ENCODE measurements at regions not wholly inside any gene's neighbourhood (a gene's known extent, or its start where the extent isn't known, plus 50 kb on each side); places are given as distances from the start of the nearest gene placed in this dataset.
"Not testable (repeated sequence)": the region's sequence is repeated elsewhere in the genome, so short reads cannot be mapped to it uniquely, and the experiment has no call there.

- Histone ChIP-seq H3K36me3 (ENCODE audit: control insufficient read depth in 1 of 2, insufficient read depth in 2 of 2, low read length in 2 of 2) (no peaks in the 10 kb centered on the region), H3K27me3 (ENCODE audit: control insufficient read depth in 1 of 2, insufficient read depth in 2 of 2, low read length in 2 of 2) (peaks cover 0 to 6% of the 10 kb centered on the region in 2 donors), H3K4me1 (ENCODE audit: control insufficient read depth in 1 of 2, insufficient read depth in 2 of 2, low read length in 2 of 2) (peaks cover 0 to 4% of the 10 kb centered on the region in 2 donors), H3K9me3 (ENCODE audit: control insufficient read depth in 1 of 2, low read length in 2 of 2) (no peaks in the 10 kb centered on the region), H3K9ac (ENCODE audit: low read depth in 1 of 2, low read length in 2 of 2) (no peak overlapping the region), H3K27ac (ENCODE audit: low read depth, low read length) (no peak overlapping the region), H3K4me3 (ENCODE audit: low read depth in 1 of 2, low read length in 2 of 2) (peak overlapping the region in 1 of 2 donors; percentile 24)
These were observed 74.6 kb downstream of the MRPL36 start for GRCh38 chr5:1724822-1725602.

GRCh38 chr5:1723957-1724821 is 75.4 kb downstream of the MRPL36 start:
- no peak overlapping the region for H3K27ac ChIP-seq (ENCODE audit: low read depth, low read length)
- peaks cover 0 to 3% of the 10 kb centered on the region in 2 donors for H3K27me3 ChIP-seq (ENCODE audit: control insufficient read depth in 1 of 2, insufficient read depth in 2 of 2, low read length in 2 of 2)
- H3K4me1 ChIP-seq (ENCODE audit: control insufficient read depth in 1 of 2, insufficient read depth in 2 of 2, low read length in 2 of 2), result peaks cover 0 to 4% of the 10 kb centered on the region in 2 donors
- H3K36me3 ChIP-seq (ENCODE audit: control insufficient read depth in 1 of 2, insufficient read depth in 2 of 2, low read length in 2 of 2), result no peaks in the 10 kb centered on the region
- H3K9me3 ChIP-seq (ENCODE audit: control insufficient read depth in 1 of 2, low read length in 2 of 2), result peaks cover 4% of the 10 kb centered on the region in 2 donors
- H3K9ac ChIP-seq (ENCODE audit: low read depth in 1 of 2, low read length in 2 of 2), result no peak overlapping the region
- H3K4me3 ChIP-seq (ENCODE audit: low read depth in 1 of 2, low read length in 2 of 2), result no peak overlapping the region

- Histone ChIP-seq H3K4me3 (ENCODE audit: low read depth in 1 of 2, low read length in 2 of 2) (no peak overlapping the region), H3K36me3 (ENCODE audit: control insufficient read depth in 1 of 2, insufficient read depth in 2 of 2, low read length in 2 of 2) (no peaks in the 10 kb centered on the region), H3K27ac (ENCODE audit: low read depth, low read length) (no peak overlapping the region), H3K9me3 (ENCODE audit: control insufficient read depth in 1 of 2, low read length in 2 of 2) (peaks cover 11% of the 10 kb centered on the region in 2 donors), H3K27me3 (ENCODE audit: control insufficient read depth in 1 of 2, insufficient read depth in 2 of 2, low read length in 2 of 2) (peaks cover 0 to 3% of the 10 kb centered on the region in 2 donors), H3K4me1 (ENCODE audit: control insufficient read depth in 1 of 2, insufficient read depth in 2 of 2, low read length in 2 of 2) (peaks cover 0 to 4% of the 10 kb centered on the region in 2 donors), H3K9ac (ENCODE audit: low read depth in 1 of 2, low read length in 2 of 2) (no peak overlapping the region)
These were observed 76.2 kb downstream of the MRPL36 start for GRCh38 chr5:1723476-1723875.

GRCh38 chr5:1722877-1723276 is 76.8 kb downstream of the MRPL36 start:
- Histone ChIP-seq H3K27ac (ENCODE audit: low read depth, low read length) (no peak overlapping the region), H3K27me3 (ENCODE audit: control insufficient read depth in 1 of 2, insufficient read depth in 2 of 2, low read length in 2 of 2) (peaks cover 0 to 3% of the 10 kb centered on the region in 2 donors), H3K9ac (ENCODE audit: low read depth in 1 of 2, low read length in 2 of 2) (no peak overlapping the region), H3K4me3 (ENCODE audit: low read depth in 1 of 2, low read length in 2 of 2) (no peak overlapping the region), H3K4me1 (ENCODE audit: control insufficient read depth in 1 of 2, insufficient read depth in 2 of 2, low read length in 2 of 2) (peaks cover 0 to 4% of the 10 kb centered on the region in 2 donors), H3K9me3 (ENCODE audit: control insufficient read depth in 1 of 2, low read length in 2 of 2) (peaks cover 13 to 16% of the 10 kb centered on the region in 2 donors), H3K36me3 (ENCODE audit: control insufficient read depth in 1 of 2, insufficient read depth in 2 of 2, low read length in 2 of 2) (no peaks in the 10 kb centered on the region)

GRCh38 chr5:1720396-1721110 is 79.1 kb downstream of the MRPL36 start:
- no peak overlapping the region for H3K9ac ChIP-seq (ENCODE audit: low read depth in 1 of 2, low read length in 2 of 2)
- no peak overlapping the region for H3K4me3 ChIP-seq (ENCODE audit: low read depth in 1 of 2, low read length in 2 of 2)
- peaks cover 0 to 1% of the 10 kb centered on the region in 2 donors for H3K4me1 ChIP-seq (ENCODE audit: control insufficient read depth in 1 of 2, insufficient read depth in 2 of 2, low read length in 2 of 2)
- no peaks in the 10 kb centered on the region for H3K36me3 ChIP-seq (ENCODE audit: control insufficient read depth in 1 of 2, insufficient read depth in 2 of 2, low read length in 2 of 2)
- peaks cover 13 to 16% of the 10 kb centered on the region in 2 donors for H3K9me3 ChIP-seq (ENCODE audit: control insufficient read depth in 1 of 2, low read length in 2 of 2)
- H3K27me3 ChIP-seq (ENCODE audit: control insufficient read depth in 1 of 2, insufficient read depth in 2 of 2, low read length in 2 of 2), result peaks cover 0 to 2% of the 10 kb centered on the region in 2 donors
- no peak overlapping the region for H3K27ac ChIP-seq (ENCODE audit: low read depth, low read length)

- Histone ChIP-seq H3K36me3 (ENCODE audit: control insufficient read depth in 1 of 2, insufficient read depth in 2 of 2, low read length in 2 of 2) (no peaks in the 10 kb centered on the region), H3K4me3 (ENCODE audit: low read depth in 1 of 2, low read length in 2 of 2) (no peak overlapping the region), H3K27me3 (ENCODE audit: control insufficient read depth in 1 of 2, insufficient read depth in 2 of 2, low read length in 2 of 2) (no peaks in the 10 kb centered on the region), H3K4me1 (ENCODE audit: control insufficient read depth in 1 of 2, insufficient read depth in 2 of 2, low read length in 2 of 2) (no peaks in the 10 kb centered on the region), H3K27ac (ENCODE audit: low read depth, low read length) (no peak overlapping the region), H3K9ac (ENCODE audit: low read depth in 1 of 2, low read length in 2 of 2) (no peak overlapping the region), H3K9me3 (ENCODE audit: control insufficient read depth in 1 of 2, low read length in 2 of 2) (peaks cover 13 to 16% of the 10 kb centered on the region in 2 donors)
These were observed 79.8 kb downstream of the MRPL36 start for GRCh38 chr5:1719860-1720259.

GRCh38 chr5:1718669-1719068 is 81.0 kb downstream of the MRPL36 start:
- Histone ChIP-seq H3K36me3 (ENCODE audit: control insufficient read depth in 1 of 2, insufficient read depth in 2 of 2, low read length in 2 of 2) (no peaks in the 10 kb centered on the region), H3K9me3 (ENCODE audit: control insufficient read depth in 1 of 2, low read length in 2 of 2) (peaks cover 13 to 16% of the 10 kb centered on the region in 2 donors)

GRCh38 chr5:1710091-1710490 is 89.5 kb downstream of the MRPL36 start:
- not testable (repeated sequence) for H3K9ac ChIP-seq (ENCODE audit: low read depth in 1 of 2, low read length in 2 of 2); H3K4me3 ChIP-seq (ENCODE audit: low read depth in 1 of 2, low read length in 2 of 2); H3K36me3 ChIP-seq (ENCODE audit: control insufficient read depth in 1 of 2, insufficient read depth in 2 of 2, low read length in 2 of 2); H3K4me1 ChIP-seq (ENCODE audit: control insufficient read depth in 1 of 2, insufficient read depth in 2 of 2, low read length in 2 of 2); H3K9me3 ChIP-seq (ENCODE audit: control insufficient read depth in 1 of 2, low read length in 2 of 2); H3K27ac ChIP-seq (ENCODE audit: low read depth, low read length); H3K27me3 ChIP-seq (ENCODE audit: control insufficient read depth in 1 of 2, insufficient read depth in 2 of 2, low read length in 2 of 2)

More at GRCh38 chr5:1718669-1719068, 81.0 kb downstream of the MRPL36 start:
- Histone ChIP-seq H3K4me1 (ENCODE audit: control insufficient read depth in 1 of 2, insufficient read depth in 2 of 2, low read length in 2 of 2) (no peaks in the 10 kb centered on the region), H3K27me3 (ENCODE audit: control insufficient read depth in 1 of 2, insufficient read depth in 2 of 2, low read length in 2 of 2) (no peaks in the 10 kb centered on the region), H3K27ac (ENCODE audit: low read depth, low read length) (no peak overlapping the region), H3K4me3 (ENCODE audit: low read depth in 1 of 2, low read length in 2 of 2) (no peak overlapping the region), H3K9ac (ENCODE audit: low read depth in 1 of 2, low read length in 2 of 2) (no peak overlapping the region)

- Histone ChIP-seq H3K9me3 (ENCODE audit: control insufficient read depth in 1 of 2, low read length in 2 of 2) (no peaks in the 10 kb centered on the region), H3K27ac (ENCODE audit: low read depth, low read length) (no peak overlapping the region), H3K36me3 (ENCODE audit: control insufficient read depth in 1 of 2, insufficient read depth in 2 of 2, low read length in 2 of 2) (no peaks in the 10 kb centered on the region)
These were observed 90.3 kb downstream of the MRPL36 start for GRCh38 chr5:1709171-1709803.

More at GRCh38 chr5:1709171-1709803, 90.3 kb downstream of the MRPL36 start:
- peak overlapping the region in 1 of 2 donors; percentile 32 for H3K4me3 ChIP-seq (ENCODE audit: low read depth in 1 of 2, low read length in 2 of 2)
- peaks cover 6 to 7% of the 10 kb centered on the region in 2 donors for H3K27me3 ChIP-seq (ENCODE audit: control insufficient read depth in 1 of 2, insufficient read depth in 2 of 2, low read length in 2 of 2)
- no peak overlapping the region for H3K9ac ChIP-seq (ENCODE audit: low read depth in 1 of 2, low read length in 2 of 2)
- H3K4me1 ChIP-seq (ENCODE audit: control insufficient read depth in 1 of 2, insufficient read depth in 2 of 2, low read length in 2 of 2), result no peaks in the 10 kb centered on the region
